ENCODE measurements at regions not wholly inside any gene's neighbourhood (a gene's known extent, or its start where the extent isn't known, plus 50 kb on each side); places are given as distances from the start of the nearest gene placed in this dataset.

DNA sequence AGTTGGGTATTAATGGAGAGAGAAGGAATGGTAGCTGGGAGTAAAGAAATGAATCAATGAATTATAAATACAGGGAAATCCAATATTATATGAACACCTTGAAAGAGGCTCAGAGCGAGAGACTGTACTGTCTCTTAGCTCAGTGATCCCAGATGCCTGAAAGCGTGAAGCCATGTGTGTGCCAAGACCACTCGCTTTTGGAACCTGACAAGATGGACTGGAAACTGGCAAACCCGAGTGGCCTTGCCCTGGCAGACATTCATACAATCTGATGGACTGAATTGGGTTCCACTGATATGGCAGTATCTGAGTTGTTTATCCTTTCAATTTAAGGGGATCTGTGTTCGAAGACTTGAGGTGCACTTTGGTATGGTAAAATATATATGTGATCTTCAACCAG is 170.3 kb downstream of the ERCC6L2 start:
- no peak for TF ChIP-seq CTCF (IDR thresholded peaks at IDR 0.05 in 2 of 3, conservative IDR thresholded peaks at IDR 0.05 in 1 of 3; ENCODE audit: insufficient read depth in 2 of 3, low read depth in 1 of 3, low read length in 3 of 3)
- no peak for TF ChIP-seq RFX7 (CRISPR knock-in tag; IDR thresholded peaks at IDR 0.05)
- no peak for TF ChIP-seq FOXK1 (CRISPR knock-in tag; IDR thresholded peaks at IDR 0.05; ENCODE audit: borderline replicate concordance)
- TF ChIP-seq NFE2L1 (tag; IDR thresholded peaks at IDR 0.05; ENCODE audit: borderline replicate concordance, low read depth): no peak
- no peak for TF ChIP-seq JUN (IDR thresholded peaks at IDR 0.05; ENCODE audit: borderline replicate concordance, low read depth, low read length)
- TF ChIP-seq JUN (CRISPR knock-in tag; IDR thresholded peaks at IDR 0.05; ENCODE audit: borderline replicate concordance): no peak
